Stomach smooth muscle (tissue), 2 donors: ENCODE measurements at regions not wholly inside any gene's neighbourhood (a gene's known extent, or its start where the extent isn't known, plus 50 kb on each side); places are given as distances from the start of the nearest gene placed in this dataset.

Experiments used
- H3K27ac ChIP-seq: one replicate; pipeline ENCODE4 v1.7.0; 2013; ENCODE audit warnings: mild to moderate bottlenecking, low read length, inconsistent platforms
- H3K27me3 ChIP-seq, 2 donors: one replicate each; pipeline ENCODE4 v1.7.0; 2013; ENCODE audit warnings: low read length in 2 of 2; ENCODE audit not compliant: insufficient read depth in 2 of 2, control insufficient read depth in 1 of 2
- H3K36me3 ChIP-seq, 2 donors: one replicate each; pipeline ENCODE4 v1.7.0; 2013; ENCODE audit warnings: low read length in 2 of 2; ENCODE audit not compliant: control insufficient read depth in 2 of 2, insufficient read depth in 2 of 2
- H3K4me1 ChIP-seq: one replicate; pipeline ENCODE4 v1.7.0; 2013; ENCODE audit warnings: low read length; ENCODE audit not compliant: control insufficient read depth, insufficient read depth
- H3K4me3 ChIP-seq, 2 donors: one replicate each; pipeline ENCODE4 v1.7.0; 2013; ENCODE audit warnings: low read length in 2 of 2
- H3K9ac ChIP-seq, 2 donors: one replicate each; pipeline ENCODE4 v1.7.0; 2013; ENCODE audit warnings: low read length in 2 of 2, mild to moderate bottlenecking in 1 of 2
- H3K9me3 ChIP-seq, 2 donors: one replicate each; pipeline ENCODE4 v1.7.0; 2013; ENCODE audit warnings: low read length in 2 of 2; ENCODE audit not compliant: control insufficient read depth in 2 of 2
- donor health status: healthy.
- donor health status: Pancreatic carcinoma.

- Histone ChIP-seq H3K27ac (no peak overlapping the region), H3K4me3 (no peak overlapping the region), H3K9me3 (no peaks in the 10 kb centered on the region), H3K36me3 (no peaks in the 10 kb centered on the region), H3K27me3 (no peaks in the 10 kb centered on the region), H3K9ac (no peak overlapping the region), H3K4me1 (no peaks in the 10 kb centered on the region)
Measured at GRCh38 chr11:128181088-128181480, 406.3 kb downstream of the ETS1 start.

DNA sequence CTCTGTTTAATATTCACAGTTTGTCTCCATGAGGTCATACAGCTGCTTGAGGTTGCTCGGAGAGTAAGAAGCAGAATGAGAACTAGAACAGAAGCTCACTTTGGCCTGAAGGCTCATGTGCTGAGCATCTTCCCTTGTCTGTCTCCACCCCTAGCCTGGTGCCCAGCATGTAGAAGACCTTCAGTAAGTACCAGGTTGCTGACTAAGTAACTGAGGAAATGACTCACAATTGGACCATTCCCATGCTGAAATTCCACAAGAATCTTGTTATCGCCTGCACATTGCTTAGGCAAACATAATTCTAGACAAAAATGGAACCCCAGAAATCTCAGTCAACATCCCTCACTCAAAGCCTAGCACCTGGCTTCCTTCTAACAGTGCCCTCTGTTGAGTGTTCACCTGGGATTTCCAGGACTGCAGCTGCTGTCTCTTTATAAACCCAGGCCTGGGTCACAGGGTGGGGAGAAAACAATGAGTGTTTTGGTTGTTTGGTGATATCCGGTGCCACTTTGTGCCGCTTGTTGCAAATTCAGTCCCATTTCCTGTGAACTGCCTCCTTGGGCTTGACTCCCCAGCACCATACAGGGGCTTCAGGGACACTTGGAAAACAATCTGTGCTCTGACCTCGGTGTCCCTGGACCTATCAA lies 406.8 kb downstream of the ETS1 start:
- Histone ChIP-seq H3K36me3 (no peaks in the 10 kb centered on the region), H3K9ac (no peak overlapping the region), H3K4me1 (no peaks in the 10 kb centered on the region), H3K27me3 (no peaks in the 10 kb centered on the region), H3K4me3 (no peak overlapping the region), H3K9me3 (no peaks in the 10 kb centered on the region), H3K27ac (no peak overlapping the region)

DNA sequence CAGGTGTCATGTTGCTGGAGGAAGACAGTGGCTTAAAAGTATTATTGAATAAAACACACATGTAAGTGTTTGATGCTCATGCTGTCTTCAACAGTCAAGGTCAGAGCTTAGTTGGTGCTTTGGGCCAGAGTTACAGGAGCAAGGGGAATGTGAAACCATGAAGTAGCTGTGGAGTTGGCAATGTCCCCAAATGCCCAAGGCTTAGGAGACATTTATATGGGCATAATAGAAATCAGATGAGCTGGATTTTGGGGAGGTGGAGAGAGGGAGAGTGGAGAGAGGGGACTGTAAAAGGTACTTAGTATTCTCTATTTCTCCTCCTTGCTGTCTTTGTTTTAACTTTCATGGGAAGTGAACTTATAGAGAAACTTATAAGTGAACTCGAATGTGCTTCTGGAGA lies 407.8 kb downstream of the ETS1 start:
- Histone ChIP-seq H3K9me3 (no peaks in the 10 kb centered on the region), H3K27ac (no peak overlapping the region), H3K4me1 (no peaks in the 10 kb centered on the region), H3K27me3 (no peaks in the 10 kb centered on the region), H3K36me3 (no peaks in the 10 kb centered on the region), H3K9ac (no peak overlapping the region), H3K4me3 (no peak overlapping the region)

GRCh38 chr11:128179039-128179438 lies 408.3 kb downstream of the ETS1 start:
- Histone ChIP-seq H3K9me3 (no peaks in the 10 kb centered on the region), H3K4me1 (no peaks in the 10 kb centered on the region), H3K27ac (no peak overlapping the region)

GRCh38 chr11:128174465-128175291 lies 412.7 kb downstream of the ETS1 start:
- H3K36me3 ChIP-seq = no peaks in the 10 kb centered on the region
- H3K27ac ChIP-seq = no peak overlapping the region
- no peaks in the 10 kb centered on the region for H3K9me3 ChIP-seq
- no peak overlapping the region for H3K9ac ChIP-seq
- no peaks in the 10 kb centered on the region for H3K27me3 ChIP-seq
- H3K4me3 ChIP-seq = no peak overlapping the region
- H3K4me1 ChIP-seq = no peaks in the 10 kb centered on the region

More at GRCh38 chr11:128179039-128179438, 408.3 kb downstream of the ETS1 start:
- Histone ChIP-seq H3K4me3 (no peak overlapping the region), H3K36me3 (no peaks in the 10 kb centered on the region), H3K9ac (no peak overlapping the region), H3K27me3 (no peaks in the 10 kb centered on the region)

GRCh38 chr11:128172046-128172878 lies 415.1 kb downstream of the ETS1 start:
- Histone ChIP-seq H3K27ac (no peak overlapping the region), H3K9ac (no peak overlapping the region)

DNA sequence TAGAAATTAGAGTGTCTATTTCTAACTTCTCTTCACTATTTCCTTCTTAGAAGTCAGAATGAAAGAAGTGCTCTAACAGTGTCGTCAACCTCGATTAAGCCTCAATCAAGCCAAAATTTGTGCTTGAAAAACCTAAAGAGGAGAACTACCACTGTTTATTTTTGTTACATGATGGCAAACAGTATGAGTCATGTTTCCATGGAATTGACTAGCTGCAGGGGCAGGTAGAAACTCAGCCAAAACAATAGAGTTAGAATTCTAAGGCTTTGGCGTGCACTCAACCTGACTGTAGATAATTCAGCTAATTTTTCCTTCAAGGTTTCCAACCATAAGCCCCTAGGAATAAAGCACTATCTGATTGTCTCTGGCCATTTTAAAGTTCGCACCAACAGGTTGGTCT lies 415.9 kb downstream of the ETS1 start:
- Histone ChIP-seq H3K36me3 (no peaks in the 10 kb centered on the region), H3K27me3 (no peaks in the 10 kb centered on the region), H3K4me1 (no peaks in the 10 kb centered on the region), H3K4me3 (no peak overlapping the region), H3K9me3 (no peaks in the 10 kb centered on the region), H3K9ac (no peak overlapping the region), H3K27ac (no peak overlapping the region)

More at GRCh38 chr11:128172046-128172878, 415.1 kb downstream of the ETS1 start:
- Histone ChIP-seq H3K36me3 (no peaks in the 10 kb centered on the region), H3K9me3 (no peaks in the 10 kb centered on the region), H3K4me1 (no peaks in the 10 kb centered on the region), H3K27me3 (no peaks in the 10 kb centered on the region), H3K4me3 (no peak overlapping the region)

DNA sequence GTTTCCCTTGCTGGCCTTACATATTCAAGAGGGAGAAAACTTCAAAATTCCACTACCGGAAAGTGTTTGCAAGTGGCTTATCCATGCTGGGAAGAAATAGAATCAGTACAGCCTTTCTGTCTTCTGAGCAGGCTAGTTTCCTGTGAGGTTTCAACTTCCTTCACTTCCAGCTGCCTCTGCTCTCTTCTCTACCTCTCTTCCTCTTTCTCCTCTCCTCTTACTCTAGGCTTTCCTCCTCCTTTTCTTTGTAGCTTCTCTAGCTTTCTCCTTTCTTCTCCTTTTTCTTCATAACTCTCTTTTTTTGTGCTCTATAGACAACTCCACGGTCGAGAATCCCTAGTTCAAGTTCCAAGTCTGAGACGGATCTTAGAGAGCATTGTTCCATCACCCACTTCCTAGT lies 421.8 kb downstream of the ETS1 start:
- no peak overlapping the region for H3K4me3 ChIP-seq
- H3K9me3 ChIP-seq = no peaks in the 10 kb centered on the region
- no peaks in the 10 kb centered on the region for H3K4me1 ChIP-seq
- no peak overlapping the region for H3K27ac ChIP-seq
- H3K27me3 ChIP-seq = no peaks in the 10 kb centered on the region
- H3K9ac ChIP-seq = no peak overlapping the region
- H3K36me3 ChIP-seq = no peaks in the 10 kb centered on the region

GRCh38 chr11:128164080-128164741 lies 423.1 kb downstream of the ETS1 start:
- Histone ChIP-seq H3K9ac (no peak overlapping the region), H3K4me1 (no peaks in the 10 kb centered on the region), H3K9me3 (no peaks in the 10 kb centered on the region), H3K27me3 (no peaks in the 10 kb centered on the region), H3K27ac (no peak overlapping the region), H3K36me3 (no peaks in the 10 kb centered on the region), H3K4me3 (no peak overlapping the region)

GRCh38 chr11:128161994-128162393 lies 425.4 kb downstream of the ETS1 start:
- H3K4me3 ChIP-seq = no peak overlapping the region
- no peaks in the 10 kb centered on the region for H3K4me1 ChIP-seq
- no peak overlapping the region for H3K9ac ChIP-seq
- no peak overlapping the region for H3K27ac ChIP-seq
- no peaks in the 10 kb centered on the region for H3K27me3 ChIP-seq
- H3K9me3 ChIP-seq = no peaks in the 10 kb centered on the region
- H3K36me3 ChIP-seq = no peaks in the 10 kb centered on the region
